ENCODE measurements at regions not wholly inside any gene's neighbourhood (a gene's known extent, or its start where the extent isn't known, plus 50 kb on each side); places are given as distances from the start of the nearest gene placed in this dataset.

GRCh38 chr1:184909019-184909418 is 65.3 kb downstream of the NIBAN1 start:
- ChIA-PET CTCF (interaction anchor here (1.5 kb wide), 1 partner anchor 74 kb away, joined by 7 read pairs; no protein-coding TSS in a partner anchor), POLR2A (interaction anchor here (0.6 to 1.8 kb wide), 4 partner anchors 17 to 267 kb away, joined by 3 to 4 read pairs (median 3); no protein-coding TSS in a partner anchor)
- Mint-ChIP-seq H3K27ac (ENCODE audit: low read depth, unreplicated experiment) (no peak overlapping the region), H3K4me3 (ENCODE audit: unreplicated experiment) (no peak overlapping the region), H3K4me1 (ENCODE audit: insufficient read depth, unreplicated experiment) (peaks cover 8% of the 10 kb centered on the region), H3K9me3 (ENCODE audit: unreplicated experiment) (peaks cover 7% of the 10 kb centered on the region), H3K36me3 (ENCODE audit: insufficient read depth, unreplicated experiment) (no peaks in the 10 kb centered on the region), H3K27me3 (ENCODE audit: insufficient read depth, unreplicated experiment) (peaks cover 62% of the 10 kb centered on the region)
- intact Hi-C loops (cut with micrococcal nuclease), result loop anchor here (5.0 kb wide), 1 partner anchor 33 kb away; no protein-coding TSS in a partner anchor
- no peak for TF ChIP-seq CTCF (IDR thresholded peaks at IDR 0.05; ENCODE audit: unreplicated experiment)
- BruUV-seq (replicated peaks), result no TSS peak
- DNase-seq (ENCODE audit: unreplicated experiment), result no peak

GRCh38 chr1:184908506-184908905 is 65.8 kb downstream of the NIBAN1 start:
- ChIA-PET CTCF (interaction anchor here (0.6 kb wide), 3 partner anchors 16 to 73 kb away, joined by 3 read pairs; no protein-coding TSS in a partner anchor), POLR2A (interaction anchor here (0.6 to 1.8 kb wide), 4 partner anchors 16 to 50 kb away, joined by 3 to 5 read pairs (median 4); no protein-coding TSS in a partner anchor)
- Mint-ChIP-seq H3K36me3 (ENCODE audit: insufficient read depth, unreplicated experiment) (no peaks in the 10 kb centered on the region), H3K9me3 (ENCODE audit: unreplicated experiment) (peaks cover 7% of the 10 kb centered on the region), H3K27ac (ENCODE audit: low read depth, unreplicated experiment) (no peak overlapping the region), H3K4me1 (ENCODE audit: insufficient read depth, unreplicated experiment) (peaks cover 8% of the 10 kb centered on the region), H3K4me3 (ENCODE audit: unreplicated experiment) (no peak overlapping the region), H3K27me3 (ENCODE audit: insufficient read depth, unreplicated experiment) (peaks cover 67% of the 10 kb centered on the region)
- BruUV-seq (replicated peaks), result no TSS peak
- DNase-seq (ENCODE audit: unreplicated experiment), result no peak
- intact Hi-C loops (cut with micrococcal nuclease), result loop anchor here (5.0 kb wide), 1 partner anchor 34 kb away; no protein-coding TSS in a partner anchor
- no peak for TF ChIP-seq CTCF (IDR thresholded peaks at IDR 0.05; ENCODE audit: unreplicated experiment)

- peaks cover 7% of the 10 kb centered on the region for H3K9me3 Mint-ChIP-seq (ENCODE audit: unreplicated experiment)
- no peaks in the 10 kb centered on the region for H3K36me3 Mint-ChIP-seq (ENCODE audit: insufficient read depth, unreplicated experiment)
- no TSS peak for BruUV-seq (replicated peaks)
- H3K27ac Mint-ChIP-seq (ENCODE audit: low read depth, unreplicated experiment), result no peak overlapping the region
- no peak for TF ChIP-seq CTCF (IDR thresholded peaks at IDR 0.05; ENCODE audit: unreplicated experiment)
- peaks cover 77% of the 10 kb centered on the region for H3K27me3 Mint-ChIP-seq (ENCODE audit: insufficient read depth, unreplicated experiment)
- no peak overlapping the region for H3K4me3 Mint-ChIP-seq (ENCODE audit: unreplicated experiment)
- POLR2A ChIA-PET, result interaction anchor here (1.6 to 1.8 kb wide), 2 partner anchors 15 to 51 kb away, joined by 3 to 4 read pairs; no protein-coding TSS in a partner anchor
- peaks cover 8% of the 10 kb centered on the region for H3K4me1 Mint-ChIP-seq (ENCODE audit: insufficient read depth, unreplicated experiment)
- intact Hi-C loops (cut with micrococcal nuclease), result loop anchor here (5.0 kb wide), 1 partner anchor 35 kb away; no protein-coding TSS in a partner anchor
- no peak for DNase-seq (ENCODE audit: unreplicated experiment)
- CTCF ChIA-PET, result interaction anchor here (0.8 kb wide), 1 partner anchor 29 kb away, joined by 3 read pairs; no protein-coding TSS in a partner anchor
Measured at GRCh38 chr1:184907500-184907899, 66.8 kb downstream of the NIBAN1 start.

- intact Hi-C loops (cut with micrococcal nuclease), result loop anchor here (5.0 kb wide), 1 partner anchor 36 kb away; no protein-coding TSS in a partner anchor
- ChIA-PET CTCF (interaction anchor here (0.6 kb wide), 2 partner anchors 125 to 362 kb away, joined by 3 to 4 read pairs; no protein-coding TSS in a partner anchor), POLR2A (no interaction called here)
- DNase-seq (ENCODE audit: unreplicated experiment), result no peak
- H3K4me3 Mint-ChIP-seq (ENCODE audit: unreplicated experiment), result no peak overlapping the region
- no TSS peak for BruUV-seq (replicated peaks)
- no peak overlapping the region for H3K27ac Mint-ChIP-seq (ENCODE audit: low read depth, unreplicated experiment)
- no peaks in the 10 kb centered on the region for H3K36me3 Mint-ChIP-seq (ENCODE audit: insufficient read depth, unreplicated experiment)
- H3K4me1 Mint-ChIP-seq (ENCODE audit: insufficient read depth, unreplicated experiment), result peaks cover 8% of the 10 kb centered on the region
- peaks cover 7% of the 10 kb centered on the region for H3K9me3 Mint-ChIP-seq (ENCODE audit: unreplicated experiment)
- peaks cover 85% of the 10 kb centered on the region for H3K27me3 Mint-ChIP-seq (ENCODE audit: insufficient read depth, unreplicated experiment)
- no peak for TF ChIP-seq CTCF (IDR thresholded peaks at IDR 0.05; ENCODE audit: unreplicated experiment)
Measured at GRCh38 chr1:184906761-184907160, 67.5 kb downstream of the NIBAN1 start.
